Hepatocyte (in vitro differentiated cells): ENCODE measurements at regions not wholly inside any gene's neighbourhood (a gene's known extent, or its start where the extent isn't known, plus 50 kb on each side); places are given as distances from the start of the nearest gene placed in this dataset.

Experiments
- DNase-seq: peaks from one replicate; pipeline ENCODE4 v3.0.0-alpha.2; 2016; ENCODE audit warnings: low spot score
- H2AFZ ChIP-seq: fragments of 200-600 bp; sonication (generic); 2 replicates; pipeline ENCODE4 v1.6.0; 2016; ENCODE audit warnings: antibody characterized with exemption, mild to moderate bottlenecking
- H3K27ac ChIP-seq: fragments of 200-600 bp; sonication (generic); 2 replicates; pipeline ENCODE4 v1.5.1; 2016; ENCODE audit warnings: mild to moderate bottlenecking
- H3K27me3 ChIP-seq: fragments of 200-600 bp; sonication (generic); 2 replicates; pipeline ENCODE4 v1.6.1; 2016
- H3K36me3 ChIP-seq: fragments of 200-600 bp; sonication (generic); replicated peaks from 2 replicates; pipeline ENCODE4 v1.5.1; 2016; ENCODE audit warnings: low read depth; ENCODE audit not compliant: insufficient read depth
- H3K4me1 ChIP-seq: fragments of 200-600 bp; sonication (generic); 2 replicates; pipeline ENCODE4 v1.5.1; 2016; ENCODE audit warnings: mild to moderate bottlenecking, moderate library complexity; ENCODE audit not compliant: insufficient read depth
- H3K4me2 ChIP-seq: fragments of 200-600 bp; sonication (generic); 2 replicates; pipeline ENCODE4 v1.6.0; 2016
- H3K4me3 ChIP-seq: fragments of 200-600 bp; sonication (generic); 2 replicates; pipeline ENCODE4 v1.5.1; 2016; ENCODE audit warnings: mild to moderate bottlenecking
- H3K79me2 ChIP-seq: fragments of 200-600 bp; sonication (generic); 2 replicates; pipeline ENCODE4 v1.6.0; 2017; ENCODE audit warnings: mild to moderate bottlenecking
- H3K9me2 ChIP-seq: fragments of 200-600 bp; sonication (generic); replicated peaks from 2 replicates; pipeline ENCODE4 v1.6.0; 2017; ENCODE audit warnings: mild to moderate bottlenecking; ENCODE audit not compliant: insufficient read depth
- H3K9me3 ChIP-seq: fragments of 200-600 bp; sonication (generic); 2 replicates; pipeline ENCODE4 v1.5.1; 2016; ENCODE audit warnings: low read depth, mild to moderate bottlenecking
- H4K20me1 ChIP-seq: fragments of 200-600 bp; sonication (generic); 2 replicates; pipeline ENCODE4 v1.6.0; 2016; ENCODE audit warnings: mild to moderate bottlenecking; ENCODE audit not compliant: insufficient read depth, poor library complexity, severe bottlenecking
- EZH2 ChIP-seq: fragments of 200-600 bp; sonication (generic); IDR thresholded peaks from 2 replicates; pipeline ENCODE4 v1.6.1; 2016; ENCODE audit warnings: antibody characterized with exemption, mild to moderate bottlenecking, borderline replicate concordance
- EZH2phosphoT487 ChIP-seq: fragments of 200-600 bp; sonication (generic); IDR thresholded peaks from one replicate; pipeline ENCODE4 v1.6.1; 2018; ENCODE audit warnings: antibody characterized with exemption, mild to moderate bottlenecking, low read depth, moderate library complexity; ENCODE audit not compliant: unreplicated experiment, severe bottlenecking
- WGBS: methylation state at CpG from one replicate; pipeline ENCODE4 v1.1.6; 2016; ENCODE audit warnings: low lambda C conversion rate; ENCODE audit errors: missing lambda C conversion rate; 5-methylcytosine and 5-hydroxymethylcytosine counted together
- TF ChIP-seq, protein P1 (sequence below): fragments of 200-600 bp; sonication (generic); IDR thresholded peaks from 2 replicates; pipeline ENCODE4 v1.5.1; 2016; ENCODE audit warnings: antibody characterized with exemption, mild to moderate bottlenecking; ENCODE audit not compliant: poor library complexity

DNA sequence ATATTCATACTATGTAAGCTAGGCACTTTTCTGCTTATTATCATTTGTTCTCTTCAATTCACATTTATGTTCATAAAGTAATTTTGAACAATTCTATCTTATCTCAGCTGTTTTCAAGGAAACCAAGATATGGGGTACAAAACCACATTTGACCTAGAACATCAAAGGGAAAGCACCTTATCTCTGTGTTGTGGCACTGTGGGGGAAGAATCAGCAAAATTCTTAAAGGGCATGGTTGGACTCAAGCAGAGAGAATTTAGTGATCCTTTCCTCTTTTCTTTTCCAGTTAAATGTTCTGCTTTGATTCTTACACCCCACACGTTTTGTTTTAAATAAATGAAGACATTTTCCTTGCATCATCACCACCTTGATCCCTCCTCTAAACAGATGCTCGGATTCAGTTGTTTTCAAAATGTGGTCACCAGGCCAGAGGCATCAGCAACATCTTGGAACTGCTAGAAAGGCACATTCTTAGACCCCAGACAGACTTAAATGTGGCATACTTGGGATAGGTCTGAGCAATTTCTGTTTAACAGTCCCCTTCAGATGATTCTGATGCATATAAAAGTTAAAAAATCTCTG lies 128.4 kb upstream of the TP63 start:
- Histone ChIP-seq H3K9me2 (no peaks in the 10 kb centered on the region), H3K4me3 (no peak overlapping the region), H3K9me3 (no peaks in the 10 kb centered on the region), H3K27me3 (no peaks in the 10 kb centered on the region), H3K79me2 (no peaks in the 10 kb centered on the region), H4K20me1 (no peaks in the 10 kb centered on the region), H3K4me2 (no peak overlapping the region), H3K27ac (no peak overlapping the region), H3K4me1 (no peaks in the 10 kb centered on the region), H2AFZ (no peak overlapping the region), H3K36me3 (no peaks in the 10 kb centered on the region)
- TF ChIP-seq EZH2 (no peak), EZH2phosphoT487 (no peak)
- TF ChIP-seq, protein P1, sequence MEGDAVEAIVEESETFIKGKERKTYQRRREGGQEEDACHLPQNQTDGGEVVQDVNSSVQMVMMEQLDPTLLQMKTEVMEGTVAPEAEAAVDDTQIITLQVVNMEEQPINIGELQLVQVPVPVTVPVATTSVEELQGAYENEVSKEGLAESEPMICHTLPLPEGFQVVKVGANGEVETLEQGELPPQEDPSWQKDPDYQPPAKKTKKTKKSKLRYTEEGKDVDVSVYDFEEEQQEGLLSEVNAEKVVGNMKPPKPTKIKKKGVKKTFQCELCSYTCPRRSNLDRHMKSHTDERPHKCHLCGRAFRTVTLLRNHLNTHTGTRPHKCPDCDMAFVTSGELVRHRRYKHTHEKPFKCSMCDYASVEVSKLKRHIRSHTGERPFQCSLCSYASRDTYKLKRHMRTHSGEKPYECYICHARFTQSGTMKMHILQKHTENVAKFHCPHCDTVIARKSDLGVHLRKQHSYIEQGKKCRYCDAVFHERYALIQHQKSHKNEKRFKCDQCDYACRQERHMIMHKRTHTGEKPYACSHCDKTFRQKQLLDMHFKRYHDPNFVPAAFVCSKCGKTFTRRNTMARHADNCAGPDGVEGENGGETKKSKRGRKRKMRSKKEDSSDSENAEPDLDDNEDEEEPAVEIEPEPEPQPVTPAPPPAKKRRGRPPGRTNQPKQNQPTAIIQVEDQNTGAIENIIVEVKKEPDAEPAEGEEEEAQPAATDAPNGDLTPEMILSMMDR, result no peak
- no peak for DNase-seq
- 72% methylated on average over 2 of the region's 2 CpGs for WGBS

GRCh38 chr3:189507856-189508255 lies 123.3 kb upstream of the TP63 start:
- Histone ChIP-seq H3K4me1 (no peaks in the 10 kb centered on the region), H2AFZ (no peak overlapping the region), H4K20me1 (no peaks in the 10 kb centered on the region), H3K36me3 (no peaks in the 10 kb centered on the region), H3K27ac (no peak overlapping the region), H3K27me3 (no peaks in the 10 kb centered on the region), H3K4me2 (no peak overlapping the region), H3K9me2 (no peaks in the 10 kb centered on the region), H3K4me3 (no peak overlapping the region), H3K9me3 (no peaks in the 10 kb centered on the region), H3K79me2 (no peaks in the 10 kb centered on the region)
- TF ChIP-seq EZH2phosphoT487 (no peak), EZH2 (no peak)
- TF ChIP-seq, protein P1, result no peak
- no peak for DNase-seq

GRCh38 chr3:189508784-189509501 lies 122.2 kb upstream of the TP63 start:
- 78% methylated on average over 3 of the region's 3 CpGs for WGBS
- no peaks in the 10 kb centered on the region for H3K36me3 ChIP-seq
- H3K79me2 ChIP-seq, result no peaks in the 10 kb centered on the region
- no peaks in the 10 kb centered on the region for H3K27me3 ChIP-seq
- no peaks in the 10 kb centered on the region for H3K9me3 ChIP-seq
- no peaks in the 10 kb centered on the region for H3K4me1 ChIP-seq
- no peak overlapping the region for H3K4me3 ChIP-seq
- no peak for DNase-seq
- no peaks in the 10 kb centered on the region for H3K9me2 ChIP-seq
- H3K4me2 ChIP-seq, result no peak overlapping the region
- TF ChIP-seq EZH2phosphoT487 (no peak), EZH2 (no peak)
- TF ChIP-seq, protein P1, result no peak
- no peak overlapping the region for H2AFZ ChIP-seq
- H4K20me1 ChIP-seq, result no peaks in the 10 kb centered on the region
- H3K27ac ChIP-seq, result no peak overlapping the region
